ENCODE measurements at regions not wholly inside any gene's neighbourhood (a gene's known extent, or its start where the extent isn't known, plus 50 kb on each side); places are given as distances from the start of the nearest gene placed in this dataset.
A peak's percentile ranks its signal among the peaks of the same experiment; 100 is the strongest.

GRCh38 chr20:6604179-6604578, 163.3 kb upstream of the BMP2 start:
- intact Hi-C loops (cut with DNase I; ENCODE audit: low total_unique reads) = no loop called here
- Histone ChIP-seq H3K4me1 (no peaks in the 10 kb centered on the region), H3K9me3 (no peaks in the 10 kb centered on the region), H3K4me3 (no peak overlapping the region), H3K27ac (no peak overlapping the region), H3K27me3 (no peaks in the 10 kb centered on the region), H3K36me3 (no peaks in the 10 kb centered on the region)
- WGBS, 5 donors = 84 to 95% (median 89%) methylated on average over 3 of the region's 3 CpGs
- TF ChIP-seq POLR2A (IDR thresholded peaks at IDR 0.05) (no peak), CTCF (IDR thresholded peaks at IDR 0.05) (no peak)
- no peak for DNase-seq

- Histone ChIP-seq H3K9me3 (no peaks in the 10 kb centered on the region), H3K4me3 (no peak overlapping the region), H3K36me3 (no peaks in the 10 kb centered on the region), H3K27ac (no peak overlapping the region), H3K27me3 (no peaks in the 10 kb centered on the region), H3K4me1 (no peaks in the 10 kb centered on the region)
- DNase-seq = peak in 1 of 2 donors; percentile 7
- WGBS, 5 donors = 80 to 85% (median 81%) methylated on average over 5 of the region's 5 CpGs
- no peak for TF ChIP-seq CTCF (IDR thresholded peaks at IDR 0.05)
- TF ChIP-seq EP300 (IDR thresholded peaks at IDR 0.05) = no peak
- TF ChIP-seq POLR2AphosphoS5 (IDR thresholded peaks at IDR 0.05) = no peak
- TF ChIP-seq POLR2A (IDR thresholded peaks at IDR 0.05) = no peak
- intact Hi-C loops (cut with DNase I; ENCODE audit: low total_unique reads) = no loop called here
Measured at GRCh38 chr20:6599876-6600735, 167.4 kb upstream of the BMP2 start.

- H3K4me1 ChIP-seq = peaks cover 0 to 5% (median 2%) of the 10 kb centered on the region in 4 donors
- H3K4me3 ChIP-seq = no peak overlapping the region
- TF ChIP-seq POLR2A (IDR thresholded peaks at IDR 0.05) = no peak
- no peak for TF ChIP-seq POLR2AphosphoS5 (IDR thresholded peaks at IDR 0.05)
- peak in 1 of 2 donors; percentile 38 for DNase-seq
- 0 to 13% (median 9%) methylated on average over 4 of the region's 4 CpGs for WGBS, 5 donors
- H3K27ac ChIP-seq = no peak overlapping the region
- no peaks in the 10 kb centered on the region for H3K27me3 ChIP-seq
- H3K36me3 ChIP-seq = no peaks in the 10 kb centered on the region
- intact Hi-C loops (cut with DNase I; ENCODE audit: low total_unique reads) = no loop called here
- H3K9me3 ChIP-seq = no peaks in the 10 kb centered on the region
Measured at GRCh38 chr20:6595704-6596103, 171.8 kb upstream of the BMP2 start.

GRCh38 chr20:6590891-6591637, 176.4 kb upstream of the BMP2 start:
- Histone ChIP-seq H3K36me3 (no peaks in the 10 kb centered on the region), H3K4me1 (peaks cover 0 to 5% (median 2%) of the 10 kb centered on the region in 4 donors), H3K4me3 (no peak overlapping the region), H3K9me3 (no peaks in the 10 kb centered on the region), H3K27ac (no peak overlapping the region), H3K27me3 (no peaks in the 10 kb centered on the region)
- TF ChIP-seq CTCF (IDR thresholded peaks at IDR 0.05) (no peak), POLR2A (IDR thresholded peaks at IDR 0.05) (no peak), EP300 (IDR thresholded peaks at IDR 0.05) (no peak), POLR2AphosphoS5 (IDR thresholded peaks at IDR 0.05) (peak in 1 of 3 donors; percentile 49)
- 27 to 51% (median 38%) methylated on average over 8 of the region's 8 CpGs for WGBS, 5 donors
- intact Hi-C loops (cut with DNase I; ENCODE audit: low total_unique reads) = no loop called here
- DNase-seq = peak in 1 of 2 donors; percentile 12
